Endothelial cell of umbilical vein (primary cell): ENCODE measurements at regions not wholly inside any gene's neighbourhood (a gene's known extent, or its start where the extent isn't known, plus 50 kb on each side); places are given as distances from the start of the nearest gene placed in this dataset.

ENCODE experiments used
- BruUV-seq: library from RNA; stranded (reverse); fragments of 400-500 nt; replicated peaks from 2 replicates; lab custom pipeline; 2021; lab: Mats Ljungman, UMichigan
- CTCF ChIA-PET: fragments of 300-600, 350-600 bp; sonication (Branson Sonifier 250); formaldehyde crosslinking; loops from one replicate; lab custom pipeline; 2021; ENCODE audit warnings: antibody characterized with exemption, inconsistent platforms; lab: Charles Lee
- POLR2A ChIA-PET: fragments of 300-600, 350-600 bp; sonication (Branson Sonifier 250); formaldehyde crosslinking; loops from one replicate; lab custom pipeline; 2021; ENCODE audit warnings: antibody characterized with exemption, inconsistent platforms; lab: Charles Lee
- DNase-seq: peaks from one replicate; pipeline ENCODE4 v3.0.0-alpha.2; 2011; ENCODE audit warnings: low read depth, low spot score
- FAIRE-seq: peaks from 2 replicates; lab custom pipeline; 2011; peaks lifted over from hg19 to GRCh38; lab: Jason Lieb, UNC
- H2AFZ ChIP-seq: 2 replicates; pipeline ENCODE4 v1.6.0; 2012; ENCODE audit warnings: low read depth, low read length, control low read depth, inconsistent platforms
- H3K27ac ChIP-seq: 2 replicates; pipeline ENCODE4 v1.5.1; 2011; ENCODE audit warnings: low read depth, mild to moderate bottlenecking, control low read depth, low read length, moderate library complexity; ENCODE audit not compliant: insufficient read depth
- H3K27me3 ChIP-seq, 2 experiments: 2 replicates each; pipeline versions ENCODE4 v1.6.0 to v1.6.1; 2011; ENCODE audit warnings: low read length in 2 of 2, mixed read lengths in 1 of 2; ENCODE audit not compliant: control insufficient read depth in 2 of 2, insufficient read depth in 2 of 2
- H3K36me3 ChIP-seq, 2 experiments: 2 replicates in 1 of 2; 3 replicates in 1 of 2; pipeline ENCODE4 v1.5.1; 2011; ENCODE audit warnings: low read length in 2 of 2, mild to moderate bottlenecking in 1 of 2, moderate library complexity in 1 of 2; ENCODE audit not compliant: control insufficient read depth in 2 of 2, insufficient read depth in 2 of 2; ENCODE audit errors: extremely low read depth in 1 of 2
- H3K4me1 ChIP-seq: 3 replicates; pipeline ENCODE4 v1.5.1; 2011; ENCODE audit warnings: mild to moderate bottlenecking, low read length; ENCODE audit not compliant: control insufficient read depth, insufficient read depth; ENCODE audit errors: extremely low read depth
- H3K4me2 ChIP-seq: 2 replicates; pipeline ENCODE4 v1.6.1; 2011; ENCODE audit warnings: low read length, control low read depth, mixed read lengths; ENCODE audit not compliant: insufficient read depth
- H3K4me3 ChIP-seq, 3 experiments: fragments of 200-600 bp in 1 of 3; sonication (generic), shearing (Covaris generic) in 1 of 3; replicated peaks in 1 of 3; 2 replicates each; pipeline ENCODE4 v1.5.1; 2011 to 2016; ENCODE audit warnings: control low read depth in 3 of 3, low read length in 3 of 3, mild to moderate bottlenecking in 2 of 3, inconsistent platforms in 1 of 3, low read depth in 1 of 3, moderate library complexity in 1 of 3; ENCODE audit not compliant: insufficient read depth in 1 of 3
- H3K79me2 ChIP-seq: 2 replicates; pipeline ENCODE4 v1.6.0; 2012; ENCODE audit warnings: low read length, inconsistent platforms; ENCODE audit not compliant: control insufficient read depth, insufficient read depth
- H3K9ac ChIP-seq: replicated peaks from 2 replicates; pipeline ENCODE3; 2011; ENCODE audit warnings: low read length, control low read depth; ENCODE audit not compliant: insufficient read depth; ENCODE audit errors: extremely low read depth
- H3K9me1 ChIP-seq: replicated peaks from 3 replicates; pipeline ENCODE4 v1.6.0; 2011; ENCODE audit warnings: mild to moderate bottlenecking, low read length; ENCODE audit not compliant: control insufficient read depth, insufficient read depth; ENCODE audit errors: extremely low read depth
- H3K9me3 ChIP-seq: replicated peaks from 2 replicates; pipeline ENCODE4 v1.5.1; 2012; ENCODE audit warnings: low read length, inconsistent platforms; ENCODE audit not compliant: control insufficient read depth, insufficient read depth
- H4K20me1 ChIP-seq: replicated peaks from 2 replicates; pipeline ENCODE3; 2011; ENCODE audit warnings: mild to moderate bottlenecking, low read length; ENCODE audit not compliant: control insufficient read depth, insufficient read depth; ENCODE audit errors: extremely low read depth
- CTCF ChIP-seq, 2 donors: IDR thresholded peaks; 1 replicate in 1 of 2; 2 replicates in 1 of 2; pipeline ENCODE4 v1.5.1; 2011; ENCODE audit warnings: low read length in 2 of 2, mild to moderate bottlenecking in 2 of 2, moderate library complexity in 2 of 2, control low read depth in 1 of 2, inconsistent platforms in 1 of 2, low read depth in 1 of 2; ENCODE audit not compliant: insufficient read depth in 1 of 2; ENCODE audit errors: extremely low read depth in 1 of 2
- EZH2 ChIP-seq: IDR thresholded peaks from 2 replicates; pipeline ENCODE4 v1.6.1; 2012; ENCODE audit warnings: borderline replicate concordance, low read depth, mild to moderate bottlenecking, moderate library complexity, low read length, inconsistent platforms; ENCODE audit not compliant: severe bottlenecking
- FOS ChIP-seq: IDR thresholded peaks from 2 replicates; pipeline ENCODE4 v1.6.1; 2011; ENCODE audit warnings: mild to moderate bottlenecking, low read length, moderate library complexity, borderline replicate concordance; ENCODE audit not compliant: insufficient read depth
- GATA2 ChIP-seq: IDR thresholded peaks from 2 replicates; pipeline ENCODE4 v1.7.0; 2011; ENCODE audit warnings: low read depth, mild to moderate bottlenecking, moderate library complexity, mixed read lengths, low read length; ENCODE audit not compliant: insufficient read length, insufficient read depth
- JUN ChIP-seq: IDR thresholded peaks from 2 replicates; pipeline ENCODE4 v1.6.1; 2011; ENCODE audit warnings: borderline replicate concordance, low read depth; ENCODE audit not compliant: insufficient read length, insufficient read depth
- MAX ChIP-seq: IDR thresholded peaks from 2 replicates; pipeline ENCODE4 v1.6.1; 2011; ENCODE audit not compliant: insufficient read depth, insufficient read length
- MYC ChIP-seq: IDR thresholded peaks from one replicate; pipeline ENCODE4 v1.6.1; 2011; ENCODE audit warnings: mild to moderate bottlenecking, low read depth, low read length
- POLR2A ChIP-seq: IDR thresholded peaks from 2 replicates; pipeline ENCODE4 v1.6.1; 2012; ENCODE audit warnings: low read depth, mild to moderate bottlenecking, control low read depth, low read length
- POLR2AphosphoS5 ChIP-seq: IDR thresholded peaks from 2 replicates; pipeline ENCODE4 v1.6.1; 2012; ENCODE audit warnings: low read depth, mild to moderate bottlenecking, control low read depth, low read length, moderate library complexity; ENCODE audit not compliant: insufficient read depth
- dilution Hi-C: fragments of 300-500 bp; cut with MboI; formaldehyde crosslinking; loops from one replicate; pipeline ENCODE4 v1.15.0; 2019; ENCODE audit warnings: low sequenced_read_pairs; ENCODE audit not compliant: extremely low pct_ligation_motif_present
- intact Hi-C: fragments of 100-400 bp; cut with micrococcal nuclease; formaldehyde crosslinking; loops from one replicate; pipeline ENCODE4 v1.10.0; 2022

- Histone ChIP-seq H3K4me2 (no peak overlapping the region), H3K36me3 (no peaks in the 10 kb centered on the region), H3K27me3 (no peaks in the 10 kb centered on the region), H3K9me3 (peaks cover 6% of the 10 kb centered on the region), H4K20me1 (no peaks in the 10 kb centered on the region), H3K4me3 (no peak overlapping the region), H3K27ac (no peak overlapping the region), H2AFZ (no peak overlapping the region), H3K9me1 (no peaks in the 10 kb centered on the region), H3K79me2 (no peaks in the 10 kb centered on the region), H3K9ac (no peak overlapping the region), H3K4me1 (no peaks in the 10 kb centered on the region)
- dilution Hi-C loops: no loop called here
- no TSS peak for BruUV-seq
- ChIA-PET POLR2A (no interaction called here), CTCF (no interaction called here)
- no peak for TF ChIP-seq POLR2AphosphoS5
- TF ChIP-seq MAX: no peak
- TF ChIP-seq MYC: no peak
- TF ChIP-seq CTCF (IDR thresholded peaks at IDR 0.05; ENCODE audit: extremely low read depth in 1 of 2, insufficient read depth in 1 of 2, low read depth in 1 of 2, low read length in 2 of 2): no peak
- TF ChIP-seq EZH2: no peak
- no peak for TF ChIP-seq GATA2
- no peak for TF ChIP-seq POLR2A
- TF ChIP-seq FOS: no peak
- TF ChIP-seq JUN: no peak
- DNase-seq (no peak), FAIRE-seq (no peak)
- intact Hi-C loops: no loop called here
Measured at GRCh38 chr2:7826656-7827055, 855.2 kb upstream of the ID2 start.
